ENCODE measurements at regions not wholly inside any gene's neighbourhood (a gene's known extent, or its start where the extent isn't known, plus 50 kb on each side); places are given as distances from the start of the nearest gene placed in this dataset.

- H3K27me3 Mint-ChIP-seq: no peaks in the 10 kb centered on the region
- DNase-seq: no peak
- no peaks in the 10 kb centered on the region for H3K36me3 Mint-ChIP-seq
- no peaks in the 10 kb centered on the region for H3K4me1 Mint-ChIP-seq
- H3K9me3 Mint-ChIP-seq: peaks cover 29% of the 10 kb centered on the region
- CTCF ChIA-PET: no interaction called here
- H3K27ac Mint-ChIP-seq: no peak overlapping the region
- no peak overlapping the region for H3K4me3 Mint-ChIP-seq
Observed at GRCh38 chr5:126031989-126032716, 391.1 kb upstream of the GRAMD2B start.

- Mint-ChIP-seq H3K4me1 (no peaks in the 10 kb centered on the region), H3K9me3 (peaks cover 5% of the 10 kb centered on the region), H3K4me3 (no peak overlapping the region), H3K36me3 (no peaks in the 10 kb centered on the region), H3K27me3 (no peaks in the 10 kb centered on the region), H3K27ac (no peak overlapping the region)
- CTCF ChIA-PET: no interaction called here
- DNase-seq: no peak
Observed at GRCh38 chr5:126043688-126044087, 379.5 kb upstream of the GRAMD2B start.

- Mint-ChIP-seq H3K36me3 (no peaks in the 10 kb centered on the region), H3K4me3 (no peak overlapping the region), H3K4me1 (no peaks in the 10 kb centered on the region), H3K27me3 (no peaks in the 10 kb centered on the region), H3K27ac (no peak overlapping the region), H3K9me3 (peaks cover 2% of the 10 kb centered on the region)
- CTCF ChIA-PET: no interaction called here
- no peak for DNase-seq
Observed at GRCh38 chr5:126044111-126044668, 379.0 kb upstream of the GRAMD2B start.

- peaks cover 2% of the 10 kb centered on the region for H3K9me3 Mint-ChIP-seq
- no peak overlapping the region for H3K27ac Mint-ChIP-seq
- no peaks in the 10 kb centered on the region for H3K36me3 Mint-ChIP-seq
- H3K27me3 Mint-ChIP-seq: no peaks in the 10 kb centered on the region
- DNase-seq: no peak
- no peak overlapping the region for H3K4me3 Mint-ChIP-seq
- H3K4me1 Mint-ChIP-seq: no peaks in the 10 kb centered on the region
- CTCF ChIA-PET: no interaction called here
Observed at GRCh38 chr5:126044931-126045565, 378.2 kb upstream of the GRAMD2B start.

GRCh38 chr5:126046318-126046717 lies 376.9 kb upstream of the GRAMD2B start:
- no peak for DNase-seq
- Mint-ChIP-seq H3K27ac (no peak overlapping the region), H3K36me3 (no peaks in the 10 kb centered on the region), H3K4me1 (no peaks in the 10 kb centered on the region), H3K9me3 (peaks cover 2% of the 10 kb centered on the region), H3K4me3 (no peak overlapping the region), H3K27me3 (no peaks in the 10 kb centered on the region)
- CTCF ChIA-PET: interaction anchor here (0.5 kb wide), 1 partner anchor 16 kb away, joined by 3 read pairs; no protein-coding TSS in a partner anchor

- no peak for DNase-seq
- Mint-ChIP-seq H3K4me3 (no peak overlapping the region), H3K4me1 (no peaks in the 10 kb centered on the region), H3K36me3 (no peaks in the 10 kb centered on the region), H3K27me3 (no peaks in the 10 kb centered on the region), H3K27ac (no peak overlapping the region), H3K9me3 (peaks cover 2% of the 10 kb centered on the region)
- CTCF ChIA-PET: interaction anchor here (0.5 kb wide), 1 partner anchor 17 kb away, joined by 3 read pairs; no protein-coding TSS in a partner anchor
Observed at GRCh38 chr5:126046846-126047571, 376.2 kb upstream of the GRAMD2B start.

GRCh38 chr5:126052120-126052519 lies 371.1 kb upstream of the GRAMD2B start:
- no peak for DNase-seq
- H3K27me3 Mint-ChIP-seq: no peaks in the 10 kb centered on the region
- CTCF ChIA-PET: no interaction called here
- H3K36me3 Mint-ChIP-seq: no peaks in the 10 kb centered on the region
- no peak overlapping the region for H3K4me3 Mint-ChIP-seq
- no peak overlapping the region for H3K27ac Mint-ChIP-seq
- no peaks in the 10 kb centered on the region for H3K4me1 Mint-ChIP-seq
- H3K9me3 Mint-ChIP-seq: peaks cover 4% of the 10 kb centered on the region

GRCh38 chr5:126052791-126053190 lies 370.4 kb upstream of the GRAMD2B start:
- CTCF ChIA-PET: no interaction called here
- no peak for DNase-seq
- no peak overlapping the region for H3K27ac Mint-ChIP-seq
- H3K4me1 Mint-ChIP-seq: no peaks in the 10 kb centered on the region
- no peaks in the 10 kb centered on the region for H3K27me3 Mint-ChIP-seq
- peaks cover 4% of the 10 kb centered on the region for H3K9me3 Mint-ChIP-seq
- H3K36me3 Mint-ChIP-seq: no peaks in the 10 kb centered on the region
- no peak overlapping the region for H3K4me3 Mint-ChIP-seq

GRCh38 chr5:126053630-126054029 lies 369.6 kb upstream of the GRAMD2B start:
- no peak for DNase-seq
- no peak overlapping the region for H3K27ac Mint-ChIP-seq
- no peaks in the 10 kb centered on the region for H3K4me1 Mint-ChIP-seq
- no peak overlapping the region for H3K4me3 Mint-ChIP-seq
- CTCF ChIA-PET: no interaction called here
- H3K27me3 Mint-ChIP-seq: no peaks in the 10 kb centered on the region
- H3K36me3 Mint-ChIP-seq: no peaks in the 10 kb centered on the region
- H3K9me3 Mint-ChIP-seq: peaks cover 4% of the 10 kb centered on the region

GRCh38 chr5:126054577-126055347 lies 368.4 kb upstream of the GRAMD2B start:
- Mint-ChIP-seq H3K4me3 (no peak overlapping the region), H3K4me1 (no peaks in the 10 kb centered on the region), H3K36me3 (no peaks in the 10 kb centered on the region), H3K9me3 (peaks cover 7% of the 10 kb centered on the region), H3K27ac (no peak overlapping the region), H3K27me3 (no peaks in the 10 kb centered on the region)
- no peak for DNase-seq
- CTCF ChIA-PET: no interaction called here

GRCh38 chr5:126055348-126055729 lies 367.9 kb upstream of the GRAMD2B start:
- Mint-ChIP-seq H3K27me3 (no peaks in the 10 kb centered on the region), H3K9me3 (peaks cover 7% of the 10 kb centered on the region), H3K36me3 (no peaks in the 10 kb centered on the region), H3K27ac (no peak overlapping the region), H3K4me3 (no peak overlapping the region), H3K4me1 (no peaks in the 10 kb centered on the region)
- DNase-seq: no peak
- CTCF ChIA-PET: no interaction called here

- DNase-seq: no peak
- Mint-ChIP-seq H3K27ac (no peak overlapping the region), H3K36me3 (no peaks in the 10 kb centered on the region), H3K4me3 (no peak overlapping the region), H3K9me3 (peaks cover 7% of the 10 kb centered on the region), H3K4me1 (no peaks in the 10 kb centered on the region), H3K27me3 (no peaks in the 10 kb centered on the region)
- CTCF ChIA-PET: no interaction called here
Observed at GRCh38 chr5:126056352-126056751, 366.9 kb upstream of the GRAMD2B start.

GRCh38 chr5:126056851-126057622 lies 366.2 kb upstream of the GRAMD2B start:
- H3K9me3 Mint-ChIP-seq: peaks cover 7% of the 10 kb centered on the region
- DNase-seq: no peak
- no peak overlapping the region for H3K4me3 Mint-ChIP-seq
- H3K4me1 Mint-ChIP-seq: no peaks in the 10 kb centered on the region
- CTCF ChIA-PET: no interaction called here
- H3K27ac Mint-ChIP-seq: no peak overlapping the region
- no peaks in the 10 kb centered on the region for H3K27me3 Mint-ChIP-seq
- no peaks in the 10 kb centered on the region for H3K36me3 Mint-ChIP-seq
